GM18502 (cell line): ENCODE measurements at regions not wholly inside any gene's neighbourhood (a gene's known extent, or its start where the extent isn't known, plus 50 kb on each side); places are given as distances from the start of the nearest gene placed in this dataset.
"Not testable (repeated sequence)": the region's sequence is repeated elsewhere in the genome, so short reads cannot be mapped to it uniquely, and the experiment has no call there.

Experiments used
- ATAC-seq: cut with Tn5 transposase; IDR thresholded peaks from one replicate; pipeline ENCODE4 v1.9.1; 2021; ENCODE audit warnings: mild to moderate bottlenecking; ENCODE audit not compliant: unreplicated experiment, poor library complexity

DNA sequence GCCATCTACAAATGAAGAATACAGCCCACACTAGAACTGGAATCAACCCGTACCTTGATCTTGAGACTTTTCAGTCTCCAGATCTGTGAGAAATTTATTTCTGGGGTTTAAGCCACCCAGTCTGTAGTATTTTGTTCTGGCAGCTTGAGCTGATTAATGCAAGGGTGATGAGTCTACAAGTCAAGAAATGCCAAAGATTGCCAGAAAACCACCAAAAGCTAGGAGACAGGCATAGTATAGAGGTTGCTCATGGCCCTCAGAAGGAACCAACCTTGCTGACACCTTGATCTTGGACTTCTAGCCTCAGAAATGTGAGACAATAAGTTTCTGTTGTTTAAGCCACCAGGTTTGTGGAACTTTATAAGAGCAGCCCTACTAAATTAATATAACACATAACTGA, 428.2 kb upstream of the KLF12 start:
- no peak for ATAC-seq

DNA sequence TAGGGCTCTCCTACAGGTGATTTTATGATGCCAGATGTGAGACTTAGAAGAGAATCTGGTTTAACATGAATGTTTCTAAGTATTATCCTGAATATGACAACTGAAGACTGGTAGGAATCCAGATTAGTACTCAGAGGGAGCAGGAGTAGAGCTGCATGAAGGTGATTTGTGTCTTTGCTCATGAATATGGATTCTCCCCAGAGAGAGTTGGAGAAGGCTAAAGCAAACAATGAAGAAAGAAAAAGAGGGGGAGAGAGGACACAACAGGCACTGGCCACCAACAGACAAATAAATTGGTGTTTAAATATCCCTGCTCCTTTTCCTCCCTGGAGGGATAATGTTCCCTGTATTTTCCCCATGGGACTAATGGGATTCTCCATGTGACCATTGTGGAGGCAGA, 427.0 kb upstream of the KLF12 start:
- no peak for ATAC-seq

DNA sequence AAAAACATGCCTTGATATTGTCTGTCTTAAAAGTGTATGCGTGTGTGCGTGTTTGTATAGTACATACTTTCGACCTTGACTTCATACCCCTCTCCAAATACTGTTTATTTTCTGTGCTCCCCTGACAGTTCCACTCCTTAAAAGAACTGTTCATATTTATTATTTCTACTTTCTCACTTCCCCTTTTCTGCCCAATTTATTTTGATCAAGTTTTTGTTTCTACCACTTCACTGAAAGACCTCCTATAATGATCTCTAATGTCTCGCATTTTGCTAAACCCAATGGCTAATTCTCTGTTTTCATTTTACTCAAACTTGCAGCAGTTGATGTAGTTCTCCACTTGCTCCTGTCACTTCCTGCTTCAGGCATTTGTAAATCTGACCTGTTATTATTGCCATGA, 426.1 kb upstream of the KLF12 start:
- peak; percentile 79 for ATAC-seq

DNA sequence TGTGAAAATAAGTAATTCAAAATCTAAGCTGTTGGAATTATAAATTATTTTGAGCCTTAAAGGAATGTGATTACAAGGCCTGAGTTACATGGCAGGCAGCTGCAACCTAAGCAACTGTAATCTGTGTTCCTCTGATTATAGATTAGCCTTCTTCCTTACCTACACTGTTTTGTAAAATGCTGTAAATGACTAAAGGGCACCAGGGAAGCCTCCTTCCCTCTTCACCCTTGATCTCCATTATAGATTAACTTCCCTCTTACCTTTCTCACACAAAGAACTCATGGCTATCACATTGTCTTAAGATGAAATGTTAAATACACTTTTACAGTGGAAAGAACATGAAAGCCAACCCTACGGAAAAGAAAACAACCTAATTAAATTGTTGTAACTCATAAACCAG, 423.7 kb upstream of the KLF12 start:
- ATAC-seq, result no peak

DNA sequence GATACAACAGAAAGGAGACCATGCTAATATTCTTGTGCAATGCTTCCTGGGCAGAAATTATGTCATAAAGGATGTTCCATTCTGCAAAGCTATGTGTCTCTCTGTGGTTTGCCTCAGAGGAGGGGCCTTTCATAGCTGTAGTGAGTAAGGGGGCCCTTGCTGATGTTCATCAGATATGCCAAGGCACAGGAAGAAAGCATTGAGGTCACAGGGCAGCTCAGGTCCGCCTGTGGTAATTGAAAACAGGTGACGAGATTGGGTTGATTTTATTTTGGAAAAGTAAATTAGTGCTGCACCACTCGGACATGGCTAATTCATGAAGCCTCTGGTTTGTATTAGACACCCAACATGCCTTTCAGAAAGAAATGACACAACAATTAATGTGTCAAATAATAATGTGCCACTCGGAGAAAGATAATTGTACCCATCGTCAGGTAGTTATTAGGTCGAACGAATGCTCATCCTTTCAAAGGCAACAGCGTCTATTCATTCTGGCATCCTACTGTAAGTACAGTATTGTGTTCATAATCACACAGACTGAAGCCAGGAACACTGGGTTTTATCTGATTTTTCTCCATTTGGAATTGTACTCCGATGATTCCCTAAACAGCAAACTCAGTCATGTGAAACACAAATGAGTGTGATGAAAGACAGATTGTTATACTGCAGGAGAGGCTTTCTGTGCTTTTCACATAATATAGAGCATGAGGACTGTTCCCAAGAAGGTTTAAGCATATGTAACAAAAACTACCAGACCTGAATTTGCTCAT, 421.6 kb upstream of the KLF12 start:
- no peak for ATAC-seq

DNA sequence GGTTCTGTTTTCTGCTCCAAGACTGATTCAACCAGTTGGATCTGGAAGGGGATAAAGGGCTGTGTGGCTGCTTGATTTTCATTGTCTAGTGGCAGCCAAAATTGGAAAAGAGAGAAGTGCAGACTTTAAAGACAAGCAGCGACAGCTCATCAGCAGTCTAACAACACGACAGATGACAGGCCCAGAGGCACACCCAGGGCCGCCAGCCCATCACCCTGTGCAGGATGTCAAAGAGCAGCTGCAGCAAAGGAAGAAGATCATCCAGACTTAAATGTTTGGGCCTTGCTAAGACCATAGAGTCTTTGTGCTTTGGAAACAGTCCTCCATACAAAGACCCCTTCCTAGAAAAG, 421.0 kb upstream of the KLF12 start:
- no peak for ATAC-seq

DNA sequence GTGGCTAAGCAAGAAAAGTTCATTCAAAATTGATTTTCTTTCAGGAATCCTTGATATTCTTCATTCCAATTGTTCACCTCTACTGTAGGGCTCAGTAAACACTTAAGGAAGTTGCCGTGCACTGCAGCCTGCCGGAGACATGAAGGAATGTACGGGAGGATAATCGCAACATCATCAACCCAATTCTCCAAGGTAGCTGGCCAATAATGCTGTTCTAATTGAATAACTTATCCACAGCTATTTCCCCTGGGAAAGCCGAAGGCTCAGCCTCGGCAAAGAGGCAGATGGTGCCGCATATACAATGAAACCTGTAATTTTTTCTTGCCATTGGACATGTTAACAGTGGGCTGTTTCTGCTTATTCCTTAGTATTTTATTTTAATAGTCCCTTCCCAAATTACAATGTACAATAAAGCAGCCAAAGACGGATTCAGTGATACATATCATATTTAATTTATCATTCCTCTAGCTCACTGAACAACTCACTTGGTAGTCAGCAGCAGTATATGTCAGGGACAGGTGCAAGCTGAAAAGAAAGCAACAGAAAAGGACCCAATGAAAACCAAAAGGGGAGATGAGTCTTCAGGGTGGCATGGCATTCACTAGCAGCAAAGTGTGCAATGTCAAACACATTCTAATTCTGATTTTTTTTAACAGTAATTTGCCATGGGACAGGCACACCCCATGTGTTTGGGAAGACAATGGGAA, 420.5 kb upstream of the KLF12 start:
- ATAC-seq, result no peak

DNA sequence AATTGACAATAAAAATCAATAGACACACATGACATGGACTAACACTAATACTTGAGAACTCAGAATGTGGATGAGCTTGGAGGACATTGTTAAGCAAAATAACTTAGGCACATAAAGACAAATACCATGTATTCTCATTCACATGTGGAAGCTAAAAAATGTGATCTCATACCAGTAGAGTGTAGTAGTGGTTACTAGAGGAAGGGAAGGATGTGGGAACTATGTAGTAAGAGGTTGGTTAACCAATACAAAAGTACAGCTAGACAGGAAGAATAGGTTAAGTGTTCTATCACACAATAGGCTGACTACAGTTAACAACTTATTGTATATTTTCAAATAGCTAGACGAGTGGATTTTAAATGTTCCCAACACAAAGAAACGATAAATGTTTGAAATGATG, 415.8 kb upstream of the KLF12 start:
- ATAC-seq, result no peak

DNA sequence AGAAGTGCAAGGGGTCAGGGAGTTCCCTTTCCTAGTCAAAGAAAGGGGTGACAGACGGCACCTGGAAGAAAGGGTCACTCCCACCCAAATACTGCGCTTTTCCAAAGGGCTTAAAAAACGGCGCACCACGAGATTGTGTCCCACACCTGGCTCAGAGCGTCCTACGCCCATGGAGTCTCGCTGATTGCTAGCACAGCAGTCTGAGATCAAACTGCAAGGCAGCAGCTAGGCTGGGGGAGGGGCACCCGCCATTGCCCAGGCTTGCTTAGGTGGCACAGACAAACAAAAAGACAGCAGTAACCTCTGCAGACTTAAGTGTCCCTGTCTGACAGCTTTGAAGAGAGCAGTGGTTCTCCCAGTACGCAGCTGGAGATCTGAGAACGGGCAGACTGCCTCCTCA, 402.4 kb upstream of the KLF12 start:
- ATAC-seq, result not testable (repeated sequence)

DNA sequence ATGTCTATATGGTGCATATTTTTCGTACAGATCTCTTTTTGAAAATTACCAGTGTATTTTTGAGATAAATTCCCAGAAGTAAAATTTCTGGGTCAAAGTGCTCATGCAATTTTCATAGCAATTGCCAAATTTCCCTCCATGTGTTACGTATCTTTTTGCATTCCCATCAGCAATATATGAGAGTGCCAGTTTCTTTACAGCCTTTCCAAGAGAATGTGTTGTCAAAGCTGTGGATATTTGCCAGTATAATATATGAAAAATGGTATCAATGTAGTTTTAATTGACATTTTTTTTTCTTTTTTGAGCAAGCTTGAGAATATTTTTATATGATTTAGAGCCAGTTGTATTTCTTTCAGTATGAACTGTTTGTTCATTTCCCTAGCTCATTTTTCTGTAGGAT, 399.0 kb upstream of the KLF12 start:
- no peak for ATAC-seq

DNA sequence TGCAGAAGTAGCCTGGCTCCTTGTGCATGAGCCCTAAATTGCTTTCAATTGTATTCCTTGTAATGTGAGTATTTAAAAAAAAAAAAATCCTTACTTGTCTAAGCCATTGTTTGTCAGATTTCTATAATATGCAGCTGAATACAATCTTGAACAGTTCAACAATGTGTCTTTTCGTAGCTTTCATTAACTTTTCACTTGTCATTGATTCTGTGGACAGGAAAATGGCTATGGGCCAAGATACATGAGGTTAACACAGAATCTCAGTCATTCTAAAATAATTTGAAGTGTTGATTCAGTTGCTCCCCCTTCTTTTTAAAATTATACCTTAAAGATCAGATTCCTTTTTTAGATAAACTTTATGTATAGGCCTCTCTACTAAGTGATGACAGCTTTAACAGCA, 395.8 kb upstream of the KLF12 start:
- ATAC-seq, result no peak

DNA sequence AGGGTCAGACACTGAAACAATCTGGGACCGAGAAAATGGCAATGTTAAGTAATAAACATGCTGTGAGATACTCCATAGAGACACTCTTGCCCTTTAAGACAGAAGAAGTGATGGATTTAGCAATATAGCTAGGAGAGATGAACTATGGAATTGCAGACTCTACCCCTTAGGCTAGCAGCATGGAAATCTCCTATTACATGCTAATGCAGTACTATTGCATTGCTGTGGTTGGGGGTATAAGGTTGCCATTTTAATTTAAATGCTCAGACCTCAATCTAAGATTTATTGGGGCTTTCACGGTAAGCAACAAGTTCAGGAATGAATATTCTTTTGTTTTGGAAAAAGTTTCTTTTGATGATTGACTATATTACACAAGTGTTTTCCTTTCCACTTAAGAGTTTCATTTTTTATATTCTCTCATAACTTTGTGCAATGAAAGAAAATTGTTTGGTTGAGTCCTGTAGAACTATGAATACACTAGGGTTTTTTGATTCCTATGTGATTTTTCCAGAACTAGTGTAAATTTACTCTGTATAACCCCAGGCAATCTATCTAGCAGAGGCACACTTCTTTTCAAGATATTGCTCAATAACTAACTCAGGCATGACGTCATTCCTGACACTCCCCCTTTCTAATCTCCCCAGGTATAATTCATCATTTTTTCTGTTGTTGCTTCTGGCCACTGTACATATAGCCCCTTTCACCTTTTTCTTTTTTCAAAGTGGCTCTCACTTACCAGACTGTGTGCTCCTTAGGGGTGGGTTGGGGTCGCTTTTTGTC, 394.7 kb upstream of the KLF12 start:
- no peak for ATAC-seq

DNA sequence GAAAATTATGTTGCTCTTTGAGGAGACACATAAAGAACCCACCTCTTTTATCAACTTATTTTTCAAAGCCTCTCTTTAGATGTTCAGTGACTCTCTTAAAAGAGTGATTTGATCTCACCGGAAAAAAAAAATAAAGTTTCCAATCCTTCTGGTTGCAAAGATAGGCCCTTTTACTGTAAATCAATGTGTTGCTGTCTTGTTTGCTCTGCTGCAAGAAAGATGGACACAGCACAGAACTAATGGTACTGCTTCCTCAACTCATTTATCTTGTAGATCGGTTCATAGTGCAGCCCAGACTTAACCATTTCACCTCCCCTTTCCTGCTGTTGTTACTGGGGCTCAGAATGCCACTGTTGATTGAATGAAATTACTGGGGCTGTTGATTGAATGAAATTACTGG, 388.9 kb upstream of the KLF12 start:
- no peak for ATAC-seq

DNA sequence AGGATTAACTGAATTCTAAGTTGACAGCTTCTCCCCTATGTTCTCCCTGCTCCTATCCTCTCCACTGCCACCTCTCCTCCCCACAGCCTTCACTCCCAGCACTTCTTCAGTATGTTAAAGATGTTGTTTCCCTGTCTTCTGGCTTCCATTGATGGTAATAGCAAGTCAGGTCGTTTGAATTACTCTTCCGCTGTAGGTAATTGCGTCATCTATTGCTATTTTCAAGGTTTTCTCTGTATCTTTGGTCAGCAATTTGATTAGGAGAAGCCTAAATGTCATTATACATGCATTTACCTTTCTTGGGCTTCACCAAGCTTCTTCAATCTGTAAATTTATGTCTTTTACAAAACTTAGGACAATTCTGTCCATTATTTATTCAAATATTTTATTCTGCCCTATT, 377.3 kb upstream of the KLF12 start:
- ATAC-seq, result no peak

DNA sequence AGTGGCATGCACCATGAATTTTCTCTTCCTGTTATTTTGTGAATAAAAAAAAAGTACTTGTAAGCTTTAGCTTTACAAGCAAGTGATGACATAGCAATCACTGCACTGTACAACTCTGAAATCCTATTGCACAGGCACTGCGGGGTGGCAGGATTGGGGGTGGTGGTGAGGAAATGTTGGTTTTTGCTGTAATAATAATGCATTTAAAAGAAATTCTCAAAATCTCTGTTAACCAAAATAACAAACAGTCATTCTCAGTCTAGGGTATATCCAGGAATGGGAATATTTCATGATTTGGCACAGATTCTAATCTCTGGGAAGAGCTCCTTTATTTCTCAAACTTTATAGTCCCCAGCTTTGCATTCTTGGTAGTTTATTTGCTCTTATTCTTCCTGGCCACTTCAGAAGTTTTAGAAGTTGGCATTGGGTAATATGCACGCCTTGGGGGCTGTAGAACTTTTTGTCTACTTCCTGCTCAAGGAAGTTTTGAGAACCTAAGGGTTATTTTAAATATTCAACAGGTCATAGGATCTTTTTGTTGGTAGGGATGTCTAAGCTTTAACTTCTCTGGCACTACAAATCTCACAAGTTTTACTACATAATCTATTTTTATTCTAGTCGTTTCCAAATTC, 353.0 kb upstream of the KLF12 start:
- no peak for ATAC-seq

DNA sequence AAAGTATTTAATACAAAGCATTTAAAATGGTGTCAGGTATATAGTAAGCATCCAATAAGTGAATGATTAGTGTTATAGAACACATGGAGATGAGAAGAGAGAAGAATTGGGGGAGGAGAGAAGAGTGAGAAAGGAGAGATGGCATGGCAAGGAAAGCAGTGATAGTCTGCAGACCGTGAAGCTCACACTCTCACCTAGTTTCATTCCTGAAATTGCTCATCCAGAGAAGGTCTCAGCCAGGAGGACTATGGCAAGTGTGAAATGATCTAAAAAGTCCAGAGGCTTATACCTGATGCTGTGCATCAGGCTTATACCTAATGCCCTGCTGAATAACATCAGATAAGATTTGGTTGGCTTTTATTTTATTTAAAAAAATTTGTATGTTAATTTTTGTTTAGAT, 351.6 kb upstream of the KLF12 start:
- peak; percentile 65 for ATAC-seq

DNA sequence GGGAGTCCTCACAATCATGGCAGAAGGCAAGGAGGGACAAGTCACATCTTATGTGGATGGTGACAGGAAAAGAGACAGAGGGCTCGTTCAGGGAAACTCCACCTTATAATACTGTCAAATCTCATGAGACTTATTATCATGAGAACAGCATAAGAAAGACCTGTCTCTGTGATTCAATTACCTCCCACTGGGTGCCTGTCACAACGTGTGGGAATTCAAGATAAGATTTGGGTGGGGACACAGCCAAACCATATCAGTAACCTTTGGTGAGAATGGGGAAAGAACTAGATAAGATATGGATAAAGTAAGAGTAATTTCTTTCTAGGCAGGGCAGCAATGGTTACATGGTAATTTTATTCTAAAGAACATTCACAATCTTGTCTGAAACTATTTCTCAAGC, 344.9 kb upstream of the KLF12 start:
- no peak for ATAC-seq

DNA sequence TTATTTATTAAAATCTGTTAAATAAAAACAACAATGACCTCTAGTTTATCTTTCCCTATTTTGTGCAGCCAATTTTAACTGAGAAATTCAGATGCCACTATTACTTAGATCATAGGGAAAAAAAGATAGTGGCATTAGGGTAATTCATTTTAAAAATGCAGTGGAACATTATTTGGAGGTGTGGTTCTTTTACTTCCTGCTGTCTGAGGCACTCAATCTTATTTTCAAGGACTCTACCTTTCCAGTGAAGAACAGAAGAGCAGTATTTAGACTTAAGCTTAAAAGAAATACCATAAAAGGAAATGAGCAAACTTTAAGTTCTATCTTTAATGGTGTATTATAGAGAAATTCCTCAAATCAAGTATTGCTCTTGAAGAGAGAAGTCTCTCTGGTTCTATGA, 342.6 kb upstream of the KLF12 start:
- no peak for ATAC-seq

DNA sequence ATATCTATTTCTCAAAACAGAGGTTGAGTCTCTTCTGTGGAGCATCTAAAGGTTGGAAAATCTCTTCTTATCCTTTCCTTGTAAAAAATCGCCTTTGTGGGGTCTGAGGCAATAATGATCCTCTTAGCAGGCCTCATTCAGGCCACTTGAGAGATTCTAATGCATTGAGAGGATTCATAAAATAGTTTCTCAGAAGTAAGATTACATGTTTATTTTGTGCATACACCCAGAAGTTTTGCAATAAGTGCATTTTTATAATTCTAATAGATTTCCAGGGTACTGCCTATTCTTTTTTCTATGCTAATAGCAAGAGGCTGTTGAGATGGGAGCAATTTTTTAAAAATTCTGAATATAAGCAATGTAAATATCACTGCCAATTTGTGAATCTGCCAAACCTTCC, 342.2 kb upstream of the KLF12 start:
- ATAC-seq, result no peak

DNA sequence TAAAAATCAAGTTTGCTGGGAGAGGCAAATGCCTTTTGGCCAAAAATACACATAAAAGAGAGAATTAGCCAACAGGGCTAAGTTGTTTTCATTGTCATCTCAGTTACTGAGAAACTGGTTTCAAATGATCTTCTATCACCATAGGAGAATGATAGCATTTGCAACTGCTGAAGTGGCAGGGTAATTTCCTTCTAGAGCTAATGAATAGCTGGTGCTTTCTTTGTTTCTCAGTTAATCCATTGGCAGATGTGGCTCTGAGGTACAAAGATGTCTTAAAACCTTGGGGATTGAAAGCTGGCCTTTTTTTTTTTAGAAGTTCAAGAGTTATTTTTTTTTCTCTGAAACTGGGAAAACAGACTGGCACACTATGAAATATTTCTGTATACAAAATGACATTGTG, 332.7 kb upstream of the KLF12 start:
- no peak for ATAC-seq

DNA sequence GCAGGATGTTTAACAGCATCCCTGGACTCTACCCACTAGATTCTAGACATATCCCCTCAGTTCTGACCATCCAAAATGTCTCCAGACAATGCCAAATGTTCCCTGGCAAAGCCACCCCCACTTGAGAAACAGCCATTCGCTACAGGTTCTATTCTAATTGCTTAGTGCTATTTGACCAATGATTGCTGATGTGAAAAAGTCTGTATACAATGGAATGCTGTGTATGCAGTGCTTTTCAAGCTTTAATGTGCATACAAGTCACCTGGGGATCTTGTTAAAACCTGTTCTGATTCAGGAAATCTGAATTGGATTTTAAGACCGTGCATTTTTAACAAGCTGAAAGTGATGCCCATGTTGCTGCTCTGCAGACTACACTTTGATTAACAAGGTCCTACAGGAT, 331.8 kb upstream of the KLF12 start:
- no peak for ATAC-seq
